Thyroid gland (tissue), 4 donors: ENCODE measurements at regions not wholly inside any gene's neighbourhood (a gene's known extent, or its start where the extent isn't known, plus 50 kb on each side); places are given as distances from the start of the nearest gene placed in this dataset.

ENCODE experiments used
- DNase-seq, 2 donors: peaks; one replicate each; pipeline ENCODE4 v3.0.0-alpha.2; 2019
- H3K27ac ChIP-seq, 3 donors: fragments of 200-600 bp; sonication (generic); 1 replicate in 2 of 3; 2 replicates in 1 of 3; pipeline ENCODE4 v1.5.1; 2016 to 2019; ENCODE audit warnings: mild to moderate bottlenecking in 1 of 3, moderate library complexity in 1 of 3
- H3K27me3 ChIP-seq: fragments of 200-600 bp; sonication (generic); one replicate; pipeline ENCODE4 v1.5.1; 2019
- H3K36me3 ChIP-seq, 2 donors: fragments of 200-600 bp; sonication (generic); one replicate each; pipeline ENCODE4 v1.5.1; 2016 to 2019
- H3K4me1 ChIP-seq, 2 donors: fragments of 200-600 bp; sonication (generic); one replicate each; pipeline ENCODE4 v1.5.1; 2017 to 2019
- H3K4me3 ChIP-seq, 3 donors: fragments of 200-600 bp; sonication (generic); replicated peaks in 1 of 3; 1 replicate in 2 of 3; 2 replicates in 1 of 3; pipeline ENCODE4 v1.5.1; 2016; ENCODE audit warnings: mild to moderate bottlenecking in 1 of 3
- H3K9me3 ChIP-seq: fragments of 200-600 bp; sonication (generic); one replicate; pipeline ENCODE4 v1.5.1; 2017
- CTCF ChIP-seq, 6 experiments: fragments of 200-600 bp in 3 of 6; fragments of 450-650 bp in 3 of 6; sonication (generic) in 3 of 6; IDR thresholded peaks; one replicate each; pipeline ENCODE4 v1.5.1; 2016 to 2019; ENCODE audit warnings: antibody characterized with exemption in 6 of 6, mild to moderate bottlenecking in 2 of 6, inconsistent platforms in 1 of 6, moderate library complexity in 1 of 6
- POLR2A ChIP-seq, 2 donors: fragments of 450-650 bp; IDR thresholded peaks; one replicate each; pipeline ENCODE4 v1.6.1; 2017; ENCODE audit warnings: antibody characterized with exemption in 2 of 2, mild to moderate bottlenecking in 2 of 2, moderate library complexity in 1 of 2
- WGBS, 2 donors: methylation state at CpG; one replicate each; pipeline ENCODE4 v1.1.5; 2017; 5-methylcytosine and 5-hydroxymethylcytosine counted together
- intact Hi-C: fragments of 100-400 bp; cut with DNase I; formaldehyde crosslinking; loops from one replicate; pipeline ENCODE4 v1.15.1; 2023

- no peak for DNase-seq
- WGBS, 2 donors = 92% methylated on average over 3 of the region's 3 CpGs
- no peaks in the 10 kb centered on the region for H3K9me3 ChIP-seq
- intact Hi-C loops = no loop called here
- TF ChIP-seq CTCF (IDR thresholded peaks at IDR 0.05) (no peak), POLR2A (IDR thresholded peaks at IDR 0.05) (no peak)
- no peaks in the 10 kb centered on the region for H3K36me3 ChIP-seq
- no peaks in the 10 kb centered on the region for H3K4me1 ChIP-seq
- no peak overlapping the region for H3K4me3 ChIP-seq
- H3K27ac ChIP-seq = no peak overlapping the region
- H3K27me3 ChIP-seq = no peaks in the 10 kb centered on the region
These were observed 193.8 kb upstream of the RGMA start for GRCh38 chr15:93282808-93283207.

GRCh38 chr15:93278783-93279182 lies 189.8 kb upstream of the RGMA start:
- DNase-seq = no peak
- Histone ChIP-seq H3K27ac (no peak overlapping the region), H3K9me3 (no peaks in the 10 kb centered on the region), H3K27me3 (no peaks in the 10 kb centered on the region), H3K4me1 (no peaks in the 10 kb centered on the region), H3K36me3 (no peaks in the 10 kb centered on the region), H3K4me3 (no peak overlapping the region)
- 94 to 97% methylated on average over 3 of the region's 3 CpGs for WGBS, 2 donors
- no peak for TF ChIP-seq POLR2A (IDR thresholded peaks at IDR 0.05)
- TF ChIP-seq CTCF (IDR thresholded peaks at IDR 0.05) = no peak
- intact Hi-C loops = no loop called here

- no peak for DNase-seq
- WGBS, 2 donors = 78 to 81% methylated on average over 10 of the region's 10 CpGs
- intact Hi-C loops = no loop called here
These were observed 189.0 kb upstream of the RGMA start for GRCh38 chr15:93278006-93278405.

GRCh38 chr15:93274257-93274656 lies 185.2 kb upstream of the RGMA start:
- no peak for TF ChIP-seq CTCF (IDR thresholded peaks at IDR 0.05)
- no peak for TF ChIP-seq POLR2A (IDR thresholded peaks at IDR 0.05)
- H3K4me1 ChIP-seq = no peaks in the 10 kb centered on the region
- no peak for DNase-seq
- no peaks in the 10 kb centered on the region for H3K27me3 ChIP-seq
- H3K9me3 ChIP-seq = no peaks in the 10 kb centered on the region
- no peak overlapping the region for H3K27ac ChIP-seq
- 76 to 78% methylated on average over 6 of the region's 6 CpGs for WGBS, 2 donors
- H3K36me3 ChIP-seq = no peaks in the 10 kb centered on the region
- H3K4me3 ChIP-seq = no peak overlapping the region
- intact Hi-C loops = no loop called here

More at GRCh38 chr15:93278006-93278405, 189.0 kb upstream of the RGMA start:
- Histone ChIP-seq H3K4me3 (no peak overlapping the region), H3K9me3 (no peaks in the 10 kb centered on the region), H3K36me3 (no peaks in the 10 kb centered on the region), H3K4me1 (no peaks in the 10 kb centered on the region), H3K27ac (no peak overlapping the region), H3K27me3 (no peaks in the 10 kb centered on the region)
- TF ChIP-seq POLR2A (IDR thresholded peaks at IDR 0.05) = no peak

GRCh38 chr15:93271871-93272270 lies 182.9 kb upstream of the RGMA start:
- H3K9me3 ChIP-seq = no peaks in the 10 kb centered on the region
- no peak overlapping the region for H3K4me3 ChIP-seq
- TF ChIP-seq CTCF (IDR thresholded peaks at IDR 0.05) = no peak
- TF ChIP-seq POLR2A (IDR thresholded peaks at IDR 0.05) = no peak
- no peaks in the 10 kb centered on the region for H3K4me1 ChIP-seq
- DNase-seq = no peak
- no peaks in the 10 kb centered on the region for H3K27me3 ChIP-seq
- intact Hi-C loops = no loop called here
- no peaks in the 10 kb centered on the region for H3K36me3 ChIP-seq
- H3K27ac ChIP-seq = no peak overlapping the region
- 88 to 91% methylated on average over 7 of the region's 7 CpGs for WGBS, 2 donors

DNA sequence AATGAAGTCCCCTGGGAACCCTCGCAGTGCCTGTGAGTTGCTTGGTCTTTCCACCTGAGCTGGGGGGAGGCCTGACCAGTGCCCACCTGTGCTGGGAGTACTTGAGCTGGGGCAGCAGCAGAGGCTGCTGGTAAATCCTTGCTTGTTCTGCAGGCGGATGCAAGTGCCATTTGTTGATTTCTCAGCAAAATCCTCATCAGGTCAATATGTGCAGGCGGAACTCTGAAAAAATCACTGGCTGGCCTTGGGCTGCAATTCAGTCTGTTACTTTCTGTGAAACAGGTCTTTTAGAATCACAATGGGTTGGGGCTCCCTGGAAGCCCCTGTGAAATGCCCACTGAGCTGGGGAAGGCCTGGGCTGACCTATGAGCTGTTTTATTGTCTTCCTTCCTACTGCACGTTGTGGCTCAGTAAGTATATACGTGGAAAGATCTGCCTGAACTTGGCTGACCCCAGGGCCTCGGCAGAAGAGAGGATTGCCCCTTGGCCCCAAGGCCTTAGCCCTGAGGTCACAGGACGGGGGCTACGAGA lies 182.0 kb upstream of the RGMA start:
- Histone ChIP-seq H3K36me3 (no peaks in the 10 kb centered on the region), H3K27ac (no peak overlapping the region), H3K27me3 (no peaks in the 10 kb centered on the region), H3K4me3 (no peak overlapping the region), H3K4me1 (no peaks in the 10 kb centered on the region), H3K9me3 (no peaks in the 10 kb centered on the region)
- intact Hi-C loops = no loop called here
- WGBS, 2 donors = 61 to 67% methylated on average over 7 to 8 of the region's 8 CpGs
- no peak for DNase-seq
- TF ChIP-seq CTCF (IDR thresholded peaks at IDR 0.05) (no peak), POLR2A (IDR thresholded peaks at IDR 0.05) (no peak)
